ENCODE measurements at regions not wholly inside any gene's neighbourhood (a gene's known extent, or its start where the extent isn't known, plus 50 kb on each side); places are given as distances from the start of the nearest gene placed in this dataset.

GRCh38 chr3:159534496-159534895 is 454.1 kb upstream of the IL12A start:
- no peak for DNase-seq (ENCODE audit: low spot score)

- no peak for DNase-seq (ENCODE audit: low spot score)
Measured at GRCh38 chr3:159536876-159537275, 451.8 kb upstream of the IL12A start.

- no peak for DNase-seq (ENCODE audit: low spot score)
Measured at GRCh38 chr3:159538507-159538906, 450.1 kb upstream of the IL12A start.

GRCh38 chr3:159540882-159541495 is 447.6 kb upstream of the IL12A start:
- DNase-seq (ENCODE audit: low spot score): no peak

GRCh38 chr3:159548675-159549335 is 439.8 kb upstream of the IL12A start:
- no peak for DNase-seq (ENCODE audit: low spot score)

GRCh38 chr3:159555205-159555604 is 433.4 kb upstream of the IL12A start:
- no peak for DNase-seq (ENCODE audit: low spot score)

- no peak for DNase-seq (ENCODE audit: low spot score)
Measured at GRCh38 chr3:159559771-159560170, 428.9 kb upstream of the IL12A start.

GRCh38 chr3:159560214-159560979 is 428.2 kb upstream of the IL12A start:
- DNase-seq (ENCODE audit: low spot score): no peak

GRCh38 chr3:159565313-159565712 is 423.3 kb upstream of the IL12A start:
- DNase-seq (ENCODE audit: low spot score): no peak

GRCh38 chr3:159583662-159584061 is 405.0 kb upstream of the IL12A start:
- DNase-seq (ENCODE audit: low spot score): no peak

- DNase-seq (ENCODE audit: low spot score): no peak
Measured at GRCh38 chr3:159584421-159584820, 404.2 kb upstream of the IL12A start.

GRCh38 chr3:159586571-159587202 is 401.9 kb upstream of the IL12A start:
- no peak for DNase-seq (ENCODE audit: low spot score)

GRCh38 chr3:159593927-159594605 is 394.6 kb upstream of the IL12A start:
- no peak for DNase-seq (ENCODE audit: low spot score)

- no peak for DNase-seq (ENCODE audit: low spot score)
Measured at GRCh38 chr3:159600291-159600690, 388.3 kb upstream of the IL12A start.

- DNase-seq (ENCODE audit: low spot score): no peak
Measured at GRCh38 chr3:159604151-159604581, 384.5 kb upstream of the IL12A start.

- no peak for DNase-seq (ENCODE audit: low spot score)
Measured at GRCh38 chr3:159605101-159605500, 383.5 kb upstream of the IL12A start.

GRCh38 chr3:159605776-159606175 is 382.9 kb upstream of the IL12A start:
- DNase-seq (ENCODE audit: low spot score): no peak

- DNase-seq (ENCODE audit: low spot score): no peak
Measured at GRCh38 chr3:159607856-159608255, 380.8 kb upstream of the IL12A start.

- no peak for DNase-seq (ENCODE audit: low spot score)
Measured at GRCh38 chr3:159608311-159608710, 380.3 kb upstream of the IL12A start.

GRCh38 chr3:159609625-159610024 is 379.0 kb upstream of the IL12A start:
- DNase-seq (ENCODE audit: low spot score): no peak

GRCh38 chr3:159616234-159616825 is 372.3 kb upstream of the IL12A start:
- DNase-seq (ENCODE audit: low spot score): no peak

Data from CD4-positive, alpha-beta T cell treated with Interleukin-15 for 4 hours (primary cell).